HG02885 (cell line): ENCODE measurements at regions not wholly inside any gene's neighbourhood (a gene's known extent, or its start where the extent isn't known, plus 50 kb on each side); places are given as distances from the start of the nearest gene placed in this dataset.
"Not testable (repeated sequence)": the region's sequence is repeated elsewhere in the genome, so short reads cannot be mapped to it uniquely, and the experiment has no call there.

Source experiments
- ATAC-seq: cut with Tn5 transposase; IDR thresholded peaks from one replicate; pipeline ENCODE4 v1.9.1; 2021; ENCODE audit warnings: mild to moderate bottlenecking; ENCODE audit not compliant: unreplicated experiment, poor library complexity

DNA sequence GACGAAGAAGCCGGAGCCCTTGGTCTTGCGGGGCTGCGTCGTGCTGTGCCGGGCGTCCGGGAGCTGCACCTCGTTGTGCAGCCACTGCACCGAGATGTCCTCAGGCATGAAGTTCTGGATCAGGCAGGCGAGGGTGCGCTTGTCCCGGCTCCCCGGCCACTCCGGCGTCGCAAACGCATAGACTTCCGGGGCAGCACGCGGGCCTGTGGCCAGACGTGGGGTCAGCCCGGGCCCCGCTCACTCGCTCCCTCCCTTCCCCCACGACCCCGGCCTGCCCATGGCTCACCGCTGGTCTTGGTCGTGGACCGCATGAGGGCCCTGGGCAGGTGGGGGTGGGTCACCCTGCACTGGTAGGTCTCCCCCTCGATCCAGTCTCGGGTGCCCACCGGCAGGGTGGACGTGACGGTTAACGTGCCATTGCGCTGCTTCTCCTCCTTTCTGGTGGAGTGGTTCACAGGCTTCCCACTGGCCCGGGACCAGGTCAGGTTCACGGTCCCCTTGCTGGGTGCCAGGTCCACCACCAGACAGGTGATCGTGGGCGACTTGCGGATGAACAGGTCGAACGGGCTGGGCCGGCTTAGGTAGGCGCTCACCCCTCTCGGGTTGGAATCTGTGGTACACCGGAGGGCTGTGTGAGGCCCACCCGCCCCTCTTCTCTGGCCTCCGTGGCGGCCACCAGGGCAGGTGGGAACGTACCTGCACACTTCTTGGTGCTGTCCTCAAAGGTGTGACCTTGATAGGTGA, 74.0 kb downstream of the TMEM121 start:
- ATAC-seq, result not testable (repeated sequence)

DNA sequence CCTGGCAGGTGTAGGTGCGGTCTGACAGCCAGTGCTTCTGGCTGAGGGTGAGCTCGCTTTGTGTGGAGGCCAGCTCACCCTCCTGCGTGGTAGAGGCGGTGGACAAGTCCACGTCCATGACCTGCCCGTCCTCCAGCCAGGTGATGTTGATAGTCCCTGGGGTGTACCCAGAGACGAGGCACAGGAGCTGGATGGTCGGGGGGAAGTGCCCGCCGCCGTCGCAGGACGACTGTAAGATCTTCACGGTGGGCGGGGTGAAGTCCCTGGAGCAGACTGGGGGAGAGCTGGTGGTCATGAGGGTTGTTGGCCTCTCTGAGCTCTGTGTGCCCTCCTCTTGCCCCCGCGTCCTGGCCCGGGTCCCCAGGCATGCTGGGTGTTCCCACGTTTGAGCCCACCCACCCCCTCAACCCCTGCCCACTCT, 74.6 kb downstream of the TMEM121 start:
- ATAC-seq, result no peak

DNA sequence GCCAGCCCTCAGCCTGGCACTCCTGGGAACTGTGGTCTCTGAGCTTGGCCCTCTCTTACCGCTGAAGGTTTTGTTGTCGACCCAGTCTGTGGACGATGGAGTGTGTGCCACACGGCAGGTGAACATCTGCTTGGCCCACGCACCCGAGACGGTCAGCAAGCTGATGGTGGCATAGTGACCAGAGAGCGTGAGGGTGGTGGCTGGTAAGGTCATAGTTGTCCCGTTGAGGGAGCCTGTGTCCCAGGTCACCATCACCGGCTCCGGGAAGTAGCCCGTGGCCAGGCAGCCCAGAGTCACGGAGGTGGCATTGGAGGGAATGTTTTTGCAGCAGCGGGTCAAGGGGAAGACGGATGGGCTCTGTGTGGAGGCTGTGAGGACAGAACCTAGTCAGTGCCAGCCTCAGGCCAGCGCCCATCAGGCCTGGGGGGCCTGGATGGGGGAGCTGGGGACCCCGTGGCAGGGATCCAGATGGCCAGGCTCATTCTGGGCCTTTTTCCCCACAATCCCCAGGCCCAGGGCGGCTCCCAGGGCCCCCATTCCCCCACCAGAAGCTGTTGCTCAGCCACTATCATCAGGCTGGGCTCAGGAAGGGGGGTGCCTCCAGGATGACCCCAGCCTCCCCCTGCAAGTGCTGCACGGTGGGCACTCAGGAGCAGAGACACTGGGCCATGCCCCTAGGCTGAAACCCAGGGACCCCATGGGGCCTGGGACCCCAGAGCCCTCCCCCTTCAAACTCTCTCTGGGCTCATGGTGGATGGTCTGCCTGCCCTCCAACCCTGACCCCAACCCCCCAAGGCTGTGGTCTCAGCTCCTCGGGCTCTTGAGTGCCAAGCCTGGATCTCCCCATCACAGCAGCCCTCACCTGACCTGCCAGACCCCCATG, 75.2 kb downstream of the TMEM121 start:
- ATAC-seq, result no peak

DNA sequence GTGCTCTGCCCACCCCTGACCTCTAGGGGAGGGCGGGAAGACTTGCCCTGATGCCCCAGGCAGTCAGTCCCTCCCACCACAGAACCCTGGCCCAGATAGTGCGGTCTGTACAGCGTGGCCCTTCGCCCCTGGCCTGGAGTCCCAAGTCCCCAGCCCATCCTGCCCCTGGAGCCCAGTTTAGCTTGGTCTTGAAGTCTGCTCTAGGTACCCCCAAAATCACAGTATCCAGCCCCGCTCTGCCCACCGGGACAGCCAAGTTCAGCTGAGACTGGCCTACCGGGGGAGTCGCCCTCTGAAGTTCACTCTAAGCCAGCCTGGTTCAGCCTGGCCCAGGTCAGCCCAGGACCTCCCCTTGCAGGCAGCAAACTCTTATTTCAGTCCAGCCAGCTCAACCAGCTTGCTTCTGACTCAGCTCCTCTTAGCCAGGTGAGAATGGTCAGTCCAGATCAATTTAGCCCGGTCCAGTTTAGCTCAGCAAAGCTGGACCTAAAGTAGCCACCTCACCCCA, 75.9 kb downstream of the TMEM121 start:
- ATAC-seq, result no peak

DNA sequence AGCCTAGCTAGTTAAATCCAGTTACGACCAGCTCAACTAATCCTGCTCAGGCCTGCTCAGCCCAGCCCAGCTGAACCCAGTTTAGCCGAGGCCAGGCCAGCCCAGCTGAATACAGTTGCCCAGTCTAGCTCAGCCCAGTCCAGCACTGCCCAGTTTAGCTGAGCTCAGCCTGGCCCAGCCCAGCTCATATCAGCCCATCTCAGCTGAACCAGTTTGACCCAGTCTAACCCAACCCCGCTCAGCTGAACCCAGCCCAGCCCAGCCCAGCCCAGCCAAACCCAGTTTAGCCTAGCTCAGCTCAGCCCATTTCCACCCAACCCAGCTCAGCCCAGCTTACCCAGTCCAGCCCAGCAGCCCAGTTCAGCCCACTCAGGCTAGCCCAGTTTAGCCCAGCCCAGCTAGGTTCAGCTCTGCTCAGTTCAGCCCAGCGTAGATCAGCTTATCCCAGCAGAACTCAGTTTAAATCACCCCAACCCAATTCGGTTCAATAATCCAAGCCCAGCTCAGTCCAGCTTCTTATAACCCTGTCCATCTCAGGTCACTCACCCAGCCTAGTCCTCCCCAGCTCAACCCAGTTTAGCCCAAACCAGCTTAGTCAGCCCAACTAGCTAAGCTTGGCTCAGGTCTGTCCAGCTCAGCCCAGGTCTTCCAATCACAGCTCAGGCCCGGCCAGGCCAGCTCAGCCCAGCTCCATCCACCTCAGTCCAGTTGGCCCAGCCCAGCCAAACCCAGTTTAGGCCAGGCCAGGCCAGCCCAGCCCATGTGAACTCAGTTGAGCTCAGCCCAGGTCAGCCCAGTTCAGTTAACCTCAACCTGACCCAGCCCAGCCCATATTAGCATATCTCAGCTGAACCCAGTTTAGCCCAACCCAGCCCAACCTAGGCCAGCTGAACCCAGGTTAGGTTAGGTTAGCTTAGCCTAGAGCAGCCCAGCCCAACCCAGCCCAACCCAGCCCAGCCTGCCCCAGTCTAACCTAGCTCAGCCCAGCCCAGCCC, 76.7 kb downstream of the TMEM121 start:
- no peak for ATAC-seq

DNA sequence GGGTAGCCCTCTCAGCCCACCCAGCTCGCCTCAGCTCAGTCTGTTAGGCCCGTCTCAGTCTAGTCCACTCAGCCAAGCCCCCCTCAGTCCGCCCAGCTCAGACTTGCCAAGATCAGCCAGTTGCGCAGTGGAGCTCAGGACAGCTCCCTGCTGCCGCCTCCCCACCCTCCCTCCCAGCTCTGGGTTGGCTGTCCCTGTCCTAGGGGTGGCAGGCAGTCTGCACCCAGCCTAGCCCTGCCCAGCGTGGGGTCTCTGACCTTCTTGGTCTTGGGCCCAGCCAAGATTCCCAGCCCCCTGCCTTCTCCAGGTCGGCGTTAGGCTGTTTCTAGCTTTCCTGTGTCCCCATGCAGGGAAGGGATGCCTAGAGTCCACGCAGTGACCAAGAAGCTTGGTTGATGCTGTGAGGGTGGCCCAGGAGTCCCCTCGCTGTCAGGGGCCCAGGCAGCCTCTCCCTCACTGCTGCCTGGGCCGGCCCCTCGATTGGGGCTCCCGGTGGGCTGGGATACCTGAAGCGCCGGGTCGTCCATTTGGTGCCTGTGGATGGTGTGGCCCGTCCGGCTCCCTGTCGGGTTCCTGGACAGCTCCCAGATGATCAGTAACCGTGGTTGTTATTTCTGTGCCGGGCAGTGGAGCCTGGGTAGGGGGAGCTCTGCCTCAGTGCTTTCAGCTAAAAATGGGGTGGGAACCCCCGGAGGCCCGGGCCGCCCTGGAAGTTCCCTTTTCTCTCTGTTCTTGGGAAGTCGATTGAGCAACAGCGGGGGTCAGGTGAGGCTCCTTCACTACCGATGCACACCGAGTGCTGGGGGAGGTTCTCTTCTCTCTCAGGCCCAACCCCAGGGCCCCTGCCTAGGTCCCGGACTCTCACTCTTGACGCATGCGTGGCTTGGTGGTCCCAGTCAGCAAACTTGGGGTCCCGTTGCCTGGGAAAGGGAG, 78.4 kb downstream of the TMEM121 start:
- ATAC-seq, result not testable (repeated sequence)

DNA sequence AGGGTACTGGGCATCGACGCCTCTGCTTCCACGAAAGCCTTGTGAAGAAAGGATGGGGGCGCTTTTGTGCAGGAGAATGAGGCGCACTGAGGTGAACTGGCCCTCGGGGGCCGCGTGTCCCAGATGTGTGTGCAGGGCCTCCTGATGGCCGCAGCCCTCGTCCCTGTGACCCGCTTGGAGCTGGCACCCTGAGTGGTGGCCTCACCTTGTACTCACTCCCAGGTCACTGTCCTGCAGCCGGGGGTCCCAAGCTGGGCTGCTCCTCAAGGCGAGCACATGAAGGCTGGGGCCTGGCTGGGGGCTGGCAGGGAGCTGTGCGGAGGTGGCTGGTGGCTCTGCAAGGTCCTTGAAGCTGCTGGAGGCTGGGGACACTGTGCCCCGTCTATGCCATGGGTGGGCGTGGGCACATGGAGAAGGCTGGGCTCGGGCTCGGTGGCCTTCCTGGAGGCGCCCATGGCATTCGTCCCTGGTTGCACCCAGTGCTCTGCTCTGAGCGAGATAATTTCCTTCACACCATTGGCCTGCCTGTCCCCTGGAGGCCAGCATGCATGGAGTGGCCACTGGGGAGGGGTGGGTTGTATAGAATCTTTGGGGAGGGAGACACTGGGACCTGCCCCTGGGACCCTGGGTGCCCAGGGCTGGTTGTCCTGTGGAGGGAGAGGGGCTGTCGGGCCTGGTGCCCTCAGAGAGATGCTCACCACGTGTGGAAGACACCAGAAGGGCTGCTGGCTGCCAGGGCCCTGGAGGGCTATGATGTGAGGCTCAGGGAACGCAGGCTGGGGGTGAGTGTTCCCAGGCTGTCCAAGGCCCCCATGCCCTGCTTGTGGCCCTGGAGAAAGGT, 79.3 kb downstream of the TMEM121 start:
- ATAC-seq, result no peak

DNA sequence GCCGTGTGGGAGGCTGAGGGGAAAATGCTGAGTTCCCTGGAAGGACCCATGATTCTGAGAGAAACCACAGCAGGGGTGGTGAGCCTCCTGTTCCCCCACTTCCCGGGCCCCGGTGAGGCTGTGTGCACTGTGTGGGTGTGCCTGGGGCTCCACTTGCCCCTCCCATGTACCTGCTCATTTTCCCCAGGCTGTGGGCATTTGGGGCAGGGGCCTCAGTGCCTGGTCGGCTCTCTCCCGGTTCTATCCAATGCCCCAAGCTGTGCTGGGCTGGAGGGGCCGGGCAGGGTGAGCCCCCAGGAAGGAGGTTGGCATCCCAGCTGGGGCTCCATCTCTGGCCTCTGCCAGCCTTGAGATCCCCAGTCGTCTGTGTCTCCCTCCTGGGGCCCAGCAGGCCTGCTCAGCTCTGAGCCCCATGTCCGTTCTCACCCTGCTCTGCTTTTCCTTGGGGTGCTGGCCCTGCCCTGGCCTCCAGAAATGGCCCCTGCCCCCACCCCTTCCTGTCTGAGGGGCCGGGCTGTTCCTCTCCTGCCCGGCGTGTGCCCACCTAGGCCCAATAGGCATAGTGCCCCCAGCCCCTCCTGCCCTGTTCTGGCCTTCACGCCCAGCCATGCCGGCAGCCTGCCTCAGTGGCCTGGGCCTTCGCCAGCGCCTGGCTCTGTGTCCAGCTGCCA, 80.1 kb downstream of the TMEM121 start:
- ATAC-seq, result not testable (repeated sequence)

DNA sequence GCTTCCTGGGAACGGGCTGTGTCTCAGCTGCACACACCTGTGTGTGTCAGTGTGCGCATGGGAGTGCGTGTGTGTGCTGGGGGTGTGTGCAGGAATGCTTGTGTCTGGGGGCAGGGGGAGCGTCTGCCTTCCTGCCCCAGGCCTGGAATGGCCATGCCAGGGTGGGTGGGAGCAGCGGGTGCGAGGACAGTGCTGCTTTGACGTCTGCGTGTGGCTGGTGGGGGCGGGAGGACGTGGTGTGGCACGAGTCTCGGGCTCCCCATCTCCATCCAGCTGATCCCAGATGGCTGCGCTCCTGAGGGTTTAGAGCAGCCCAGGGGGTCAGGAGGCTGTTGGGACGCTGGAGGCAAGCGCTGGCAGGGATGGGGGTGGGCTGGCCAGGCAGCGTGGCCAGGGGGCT, 80.6 kb downstream of the TMEM121 start:
- ATAC-seq, result not testable (repeated sequence)

DNA sequence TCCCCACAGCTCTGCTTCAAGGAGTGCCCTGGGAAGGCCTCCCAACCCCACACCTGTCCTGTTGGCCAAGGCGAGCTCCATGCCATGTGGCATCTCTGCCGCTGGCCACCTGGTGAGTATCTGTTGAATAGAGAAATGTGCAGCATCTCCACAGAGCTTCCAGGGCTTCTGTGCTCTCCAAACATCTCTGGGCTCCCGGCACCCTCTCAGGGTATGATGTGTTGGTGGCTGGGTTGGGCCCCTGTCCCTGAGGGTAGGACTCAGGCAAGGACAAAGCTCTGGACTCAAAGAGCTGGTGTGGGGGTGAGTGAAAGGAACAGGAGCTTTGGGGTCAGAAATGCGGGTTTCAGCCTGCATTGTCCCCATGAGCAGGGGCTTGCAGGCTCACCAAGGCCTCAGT, 88.6 kb downstream of the TMEM121 start:
- ATAC-seq, result not testable (repeated sequence)

DNA sequence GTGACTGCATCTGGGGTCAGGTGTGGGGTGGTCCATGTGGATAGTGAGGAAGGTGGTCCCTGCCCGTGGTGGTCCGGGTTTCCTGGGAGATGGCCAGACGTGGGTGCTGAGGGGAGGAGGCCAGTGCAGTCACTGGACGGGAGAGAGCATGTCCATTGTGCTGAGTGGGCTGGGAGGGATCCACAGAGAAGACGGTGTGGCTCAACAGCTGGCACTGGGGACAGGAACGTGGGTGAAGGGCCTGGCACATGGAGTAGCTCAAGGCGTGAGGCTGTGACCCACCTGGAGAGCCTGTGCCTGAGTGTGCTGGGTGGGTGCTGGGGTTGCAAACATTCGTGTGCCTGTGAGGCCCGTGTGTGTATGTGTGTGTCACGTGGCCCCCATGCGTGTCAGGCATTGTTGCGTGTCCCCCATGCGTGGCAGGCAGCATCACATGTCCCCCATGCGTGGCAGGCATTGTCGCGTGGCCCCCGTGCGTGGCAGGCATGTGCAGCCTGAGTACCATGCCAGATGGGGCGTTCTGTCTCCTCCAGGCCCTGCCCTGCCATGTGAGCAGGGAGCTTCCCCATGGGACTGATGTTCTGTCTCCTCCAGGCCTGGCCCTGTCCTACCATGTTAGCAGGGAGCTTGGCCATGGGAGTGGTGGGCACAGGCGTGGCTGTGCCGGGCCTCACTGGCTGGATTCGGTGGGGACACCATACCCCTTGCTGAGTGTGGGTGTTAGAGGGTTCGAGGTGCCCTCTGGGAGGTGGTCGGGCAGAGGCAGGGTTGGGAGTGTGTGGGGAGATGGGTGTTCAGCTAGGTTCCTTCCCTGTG, 89.8 kb downstream of the TMEM121 start:
- ATAC-seq, result not testable (repeated sequence)

DNA sequence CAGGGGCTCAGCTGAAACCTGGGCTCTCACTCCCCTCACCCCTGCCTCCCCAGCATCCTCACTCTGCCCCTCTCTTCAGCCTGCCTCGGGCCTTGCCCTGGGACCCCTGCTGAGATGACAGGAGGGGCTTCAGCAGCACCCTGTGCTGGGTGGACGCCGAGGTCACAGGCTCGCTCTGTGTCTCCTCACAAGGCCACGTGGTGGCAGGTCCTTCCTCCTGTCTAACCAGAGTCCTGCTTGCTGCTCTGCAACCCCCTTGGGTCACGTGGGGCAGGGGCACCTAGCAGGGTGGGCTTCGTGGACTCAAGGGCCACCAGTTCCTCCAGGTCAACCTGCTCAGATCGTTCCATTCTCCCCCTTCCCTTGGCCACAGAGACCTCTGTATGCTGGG, 90.4 kb downstream of the TMEM121 start:
- ATAC-seq, result no peak

DNA sequence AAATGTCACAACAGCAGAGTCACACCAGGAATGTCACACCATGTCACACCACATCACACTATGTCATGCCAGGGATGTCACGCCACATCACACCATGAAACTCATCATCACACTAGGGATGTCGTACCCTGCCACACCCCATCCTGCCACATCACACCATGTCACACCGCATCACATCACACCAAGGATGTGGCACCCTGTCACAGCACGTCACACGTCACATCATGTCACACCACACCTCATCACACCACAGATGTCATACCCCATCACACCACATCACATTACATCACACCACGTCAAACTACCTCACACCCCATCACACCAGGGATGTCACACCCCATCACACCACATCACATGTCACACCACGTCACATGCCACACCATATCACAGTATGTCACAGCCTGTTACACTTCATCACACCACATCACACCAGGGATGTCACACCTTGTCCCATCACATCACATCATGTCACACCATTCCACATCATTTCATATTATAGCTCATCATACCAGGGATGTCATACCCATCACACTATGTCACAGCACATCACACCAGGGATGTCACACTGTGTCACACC, 90.9 kb downstream of the TMEM121 start:
- ATAC-seq, result no peak

DNA sequence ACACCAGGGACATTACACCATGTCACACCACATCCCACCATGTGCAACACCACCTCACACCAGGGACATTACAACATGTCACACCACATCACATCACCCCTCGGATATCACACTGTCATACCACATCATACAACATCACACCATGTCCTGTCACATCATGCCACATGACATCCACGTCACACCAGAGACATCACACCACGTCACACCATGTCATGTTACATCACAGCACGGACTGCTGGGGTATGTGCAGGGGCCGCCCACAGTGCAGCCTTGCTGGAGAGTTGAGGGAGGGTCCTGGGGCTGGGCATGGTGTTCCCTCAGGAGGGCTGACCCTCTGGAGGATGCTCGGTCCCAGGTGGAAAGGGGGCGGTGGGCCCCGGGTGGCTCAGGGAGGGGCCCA, 91.4 kb downstream of the TMEM121 start:
- ATAC-seq, result not testable (repeated sequence)

DNA sequence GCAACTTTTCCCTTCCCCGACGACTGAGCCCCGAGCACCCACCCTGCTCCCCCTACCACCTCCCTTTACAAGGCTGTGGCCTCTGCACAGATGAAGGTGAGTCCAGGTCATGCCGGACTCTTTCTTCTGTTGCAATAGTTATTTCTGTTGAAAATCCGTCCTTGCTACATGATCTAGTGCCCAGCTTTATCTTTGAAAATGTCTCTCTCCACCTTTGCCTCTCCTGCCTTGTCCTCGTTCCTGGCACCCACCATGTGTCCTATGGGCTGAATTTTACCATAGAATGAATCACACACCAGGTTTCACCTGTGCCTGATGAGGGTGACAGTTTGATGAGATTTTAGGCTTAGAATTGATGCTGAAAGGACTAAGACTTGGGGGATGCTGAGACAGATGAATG, 92.9 kb downstream of the TMEM121 start:
- ATAC-seq, result not testable (repeated sequence)

DNA sequence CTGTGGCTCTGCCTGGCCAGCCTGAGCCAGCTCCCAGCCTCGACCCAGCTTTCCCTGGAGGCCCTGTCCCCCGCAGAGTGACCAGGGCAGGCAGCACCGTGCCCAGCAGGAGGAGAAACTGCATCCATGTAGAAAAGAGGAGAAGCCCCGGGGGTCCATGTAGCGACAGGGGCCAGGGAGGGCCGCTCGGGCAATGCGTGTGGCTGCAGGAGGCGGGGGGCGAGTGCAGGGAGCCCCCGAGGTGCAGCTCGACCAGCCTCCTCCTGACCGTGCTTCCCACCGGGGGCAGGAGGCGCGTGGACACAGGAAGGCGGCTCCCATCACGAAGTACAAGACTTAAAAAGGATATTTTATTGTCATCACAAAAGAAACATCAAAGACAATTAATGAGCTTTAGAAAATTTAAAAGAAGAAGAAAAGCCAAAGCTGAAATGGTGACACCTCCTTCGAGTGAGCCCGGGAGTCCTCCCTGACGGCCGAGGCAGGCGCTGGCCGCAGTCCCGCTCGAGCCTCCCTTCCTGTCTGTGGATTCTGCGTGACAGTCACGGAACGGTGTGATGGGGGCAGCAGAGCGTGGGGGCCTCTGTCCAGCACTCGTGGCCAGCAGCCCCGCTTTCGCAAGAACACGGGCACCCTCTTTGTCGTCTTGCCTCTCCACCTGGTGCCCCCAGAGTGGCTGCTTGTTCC, 93.9 kb downstream of the TMEM121 start:
- not testable (repeated sequence) for ATAC-seq
